ENCODE measurements at regions not wholly inside any gene's neighbourhood (a gene's known extent, or its start where the extent isn't known, plus 50 kb on each side); places are given as distances from the start of the nearest gene placed in this dataset.

DNA sequence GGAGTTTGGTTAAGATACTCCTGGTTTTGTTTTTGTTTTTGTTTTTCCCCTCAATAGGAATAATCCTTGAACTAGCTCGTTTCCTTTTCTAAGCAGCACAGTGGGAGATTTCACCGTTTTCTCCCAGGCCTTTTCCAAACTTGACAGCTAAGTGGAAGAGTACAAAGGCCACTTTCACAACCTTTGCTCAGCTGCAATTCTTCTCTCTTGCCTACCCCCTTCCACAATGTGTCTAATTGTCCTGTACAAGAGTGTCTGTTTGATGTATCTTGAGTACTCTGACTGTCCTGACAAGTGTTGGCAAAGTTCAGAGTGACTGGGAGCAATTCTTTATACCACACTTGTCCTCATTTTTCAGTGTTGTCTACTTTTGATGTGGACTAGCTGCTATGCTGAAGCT lies 674.3 kb upstream of the AMOT start (continued):
- TF ChIP-seq, protein P1, sequence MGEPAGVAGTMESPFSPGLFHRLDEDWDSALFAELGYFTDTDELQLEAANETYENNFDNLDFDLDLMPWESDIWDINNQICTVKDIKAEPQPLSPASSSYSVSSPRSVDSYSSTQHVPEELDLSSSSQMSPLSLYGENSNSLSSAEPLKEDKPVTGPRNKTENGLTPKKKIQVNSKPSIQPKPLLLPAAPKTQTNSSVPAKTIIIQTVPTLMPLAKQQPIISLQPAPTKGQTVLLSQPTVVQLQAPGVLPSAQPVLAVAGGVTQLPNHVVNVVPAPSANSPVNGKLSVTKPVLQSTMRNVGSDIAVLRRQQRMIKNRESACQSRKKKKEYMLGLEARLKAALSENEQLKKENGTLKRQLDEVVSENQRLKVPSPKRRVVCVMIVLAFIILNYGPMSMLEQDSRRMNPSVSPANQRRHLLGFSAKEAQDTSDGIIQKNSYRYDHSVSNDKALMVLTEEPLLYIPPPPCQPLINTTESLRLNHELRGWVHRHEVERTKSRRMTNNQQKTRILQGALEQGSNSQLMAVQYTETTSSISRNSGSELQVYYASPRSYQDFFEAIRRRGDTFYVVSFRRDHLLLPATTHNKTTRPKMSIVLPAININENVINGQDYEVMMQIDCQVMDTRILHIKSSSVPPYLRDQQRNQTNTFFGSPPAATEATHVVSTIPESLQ (CRISPR knock-in tag; IDR thresholded peaks at IDR 0.05) = no peak

DNA sequence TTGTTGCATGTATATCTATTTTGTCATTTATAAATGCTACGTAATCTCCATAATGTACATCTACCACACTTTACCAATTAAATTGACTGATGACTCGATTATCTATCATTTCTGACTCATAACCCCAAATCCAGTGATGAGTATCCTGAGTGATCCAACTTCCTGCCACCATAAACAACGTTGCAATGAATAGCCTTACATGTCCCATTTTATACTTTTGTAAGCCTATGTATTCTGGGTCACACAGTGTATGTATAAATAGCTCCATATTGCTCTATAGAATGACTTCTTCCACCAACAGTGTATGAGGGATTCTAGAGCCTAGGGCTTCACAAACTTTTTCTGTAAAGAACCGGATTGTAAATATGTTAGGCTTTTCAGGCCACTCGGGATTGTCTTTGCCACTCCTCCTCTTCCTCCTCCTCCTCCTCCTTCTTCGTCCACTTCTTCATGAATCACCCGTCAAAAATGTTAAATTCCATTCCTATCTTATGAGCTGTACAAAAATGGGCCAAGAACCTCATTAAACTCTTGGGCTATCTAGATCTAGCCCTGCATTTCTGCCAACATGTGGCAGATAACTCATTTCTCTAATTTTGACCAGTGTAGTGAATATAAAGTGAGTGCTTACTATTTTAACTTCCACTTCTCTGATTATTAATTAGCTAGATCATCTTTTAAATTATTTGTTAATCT lies 672.2 kb upstream of the AMOT start:
- intact Hi-C loops (cut with micrococcal nuclease) (no loop called here), in situ Hi-C loops (cut with MboI) (no loop called here)
- no peak overlapping the region for H3K4me3 ChIP-seq
- BruUV-seq (replicated peaks) = no TSS peak
- POLR2A ChIA-PET = no interaction called here
- TF ChIP-seq TEAD2 (tag; IDR thresholded peaks at IDR 0.05) (no peak), SMARCB1 (IDR thresholded peaks at IDR 0.05; ENCODE audit: insufficient read length, low read depth) (no peak), KHSRP (IDR thresholded peaks at IDR 0.05) (no peak), TAL1 (IDR thresholded peaks at IDR 0.05) (no peak), MTF1 (CRISPR knock-in tag; IDR thresholded peaks at IDR 0.05; ENCODE audit: borderline replicate concordance) (no peak)
- TF ChIP-seq, protein P2, sequence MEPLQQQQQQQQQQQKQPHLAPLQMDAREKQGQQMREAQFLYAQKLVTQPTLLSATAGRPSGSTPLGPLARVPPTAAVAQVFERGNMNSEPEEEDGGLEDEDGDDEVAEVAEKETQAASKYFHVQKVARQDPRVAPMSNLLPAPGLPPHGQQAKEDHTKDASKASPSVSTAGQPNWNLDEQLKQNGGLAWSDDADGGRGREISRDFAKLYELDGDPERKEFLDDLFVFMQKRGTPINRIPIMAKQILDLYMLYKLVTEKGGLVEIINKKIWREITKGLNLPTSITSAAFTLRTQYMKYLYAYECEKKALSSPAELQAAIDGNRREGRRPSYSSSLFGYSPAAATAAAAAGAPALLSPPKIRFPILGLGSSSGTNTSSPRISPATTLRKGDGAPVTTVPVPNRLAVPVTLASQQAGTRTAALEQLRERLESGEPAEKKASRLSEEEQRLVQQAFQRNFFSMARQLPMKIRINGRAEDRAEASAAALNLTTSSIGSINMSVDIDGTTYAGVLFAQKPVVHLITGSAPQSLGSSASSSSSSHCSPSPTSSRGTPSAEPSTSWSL (CRISPR knock-in tag; IDR thresholded peaks at IDR 0.05; ENCODE audit: borderline replicate concordance) = no peak
- no peaks in the 10 kb centered on the region for H3K9me1 ChIP-seq (ENCODE audit: control insufficient read depth, insufficient read depth, low read length)
- no peaks in the 10 kb centered on the region for H3K4me1 ChIP-seq (replicated peaks in 1 of 2; ENCODE audit: control insufficient read depth in 2 of 2, insufficient read depth in 2 of 2, low read length in 2 of 2)
- H3K9ac ChIP-seq (ENCODE audit: insufficient read depth in 1 of 2, low read depth in 2 of 2, low read length in 2 of 2) = no peak overlapping the region
- H2AFZ ChIP-seq (ENCODE audit: low read depth, low read length) = no peak overlapping the region
- 0% methylated on average over 6 of the region's 7 CpGs for WGBS (ENCODE audit: insufficient coverage, low coverage, missing lambda C conversion rate)
- H3K27me3 ChIP-seq (ENCODE audit: control insufficient read depth in 2 of 2, insufficient read depth in 2 of 2, low read length in 2 of 2) = no peaks in the 10 kb centered on the region
- no peak for ATAC-seq
- no peaks in the 10 kb centered on the region for H3K9me3 ChIP-seq (replicated peaks; ENCODE audit: control insufficient read depth, insufficient read depth, low read depth, low read length)
- no peak for DNase-seq (ENCODE audit: extremely low read depth in 1 of 4, low spot score in 3 of 4)
- H3K4me2 ChIP-seq (ENCODE audit: insufficient read depth, low read length) = no peak overlapping the region
- CTCF ChIA-PET (ENCODE audit: low intra/inter-chr PET ratio) = no interaction called here
- FAIRE-seq = no peak
- H4K20me1 ChIP-seq (replicated peaks; ENCODE audit: control insufficient read depth, insufficient read depth, low read length) = no peaks in the 10 kb centered on the region
- no peaks in the 10 kb centered on the region for H3K36me3 ChIP-seq (ENCODE audit: control insufficient read depth, insufficient read depth, low read length)
- no peak overlapping the region for H3K27ac ChIP-seq (ENCODE audit: extremely low read depth, low read depth, low read length)
- H3K79me2 ChIP-seq (ENCODE audit: control insufficient read depth, insufficient read depth, low read length) = no peaks in the 10 kb centered on the region

Measured in K562 (cell line).